ENCODE measurements at regions not wholly inside any gene's neighbourhood (a gene's known extent, or its start where the extent isn't known, plus 50 kb on each side); places are given as distances from the start of the nearest gene placed in this dataset.

DNA sequence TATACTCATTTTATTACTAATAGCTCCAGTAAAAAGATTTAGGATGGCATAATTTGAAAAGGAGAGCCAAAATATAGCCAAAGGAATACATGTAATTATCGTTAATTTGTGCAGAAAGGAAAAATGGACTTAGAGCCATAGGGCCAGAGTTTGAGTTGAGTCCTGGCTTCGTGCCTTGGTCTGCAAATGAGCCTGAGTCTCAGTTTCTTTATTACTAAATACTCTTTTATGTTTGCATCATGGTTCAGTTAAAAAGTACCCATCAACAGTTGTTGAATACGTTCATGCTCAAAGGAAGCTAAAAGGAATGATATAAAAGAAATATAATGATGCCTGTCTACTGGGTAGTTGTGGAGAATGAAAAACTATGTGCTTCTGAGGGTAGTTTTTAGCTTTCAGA is 155.7 kb upstream of the FAM78B start:
- Histone ChIP-seq H3K36me3 (no peaks in the 10 kb centered on the region), H3K27ac (no peak overlapping the region), H3K4me1 (no peaks in the 10 kb centered on the region), H3K27me3 (no peaks in the 10 kb centered on the region), H3K9me3 (no peaks in the 10 kb centered on the region), H3K4me3 (no peak overlapping the region)
- intact Hi-C loops (cut with DNase I), result no loop called here
- DNase-seq (no peak), FAIRE-seq (no peak), ATAC-seq (no peak)
- 60 to 74% methylated on average over 3 of the region's 3 CpGs for WGBS, 2 donors
- TF ChIP-seq, protein P1, sequence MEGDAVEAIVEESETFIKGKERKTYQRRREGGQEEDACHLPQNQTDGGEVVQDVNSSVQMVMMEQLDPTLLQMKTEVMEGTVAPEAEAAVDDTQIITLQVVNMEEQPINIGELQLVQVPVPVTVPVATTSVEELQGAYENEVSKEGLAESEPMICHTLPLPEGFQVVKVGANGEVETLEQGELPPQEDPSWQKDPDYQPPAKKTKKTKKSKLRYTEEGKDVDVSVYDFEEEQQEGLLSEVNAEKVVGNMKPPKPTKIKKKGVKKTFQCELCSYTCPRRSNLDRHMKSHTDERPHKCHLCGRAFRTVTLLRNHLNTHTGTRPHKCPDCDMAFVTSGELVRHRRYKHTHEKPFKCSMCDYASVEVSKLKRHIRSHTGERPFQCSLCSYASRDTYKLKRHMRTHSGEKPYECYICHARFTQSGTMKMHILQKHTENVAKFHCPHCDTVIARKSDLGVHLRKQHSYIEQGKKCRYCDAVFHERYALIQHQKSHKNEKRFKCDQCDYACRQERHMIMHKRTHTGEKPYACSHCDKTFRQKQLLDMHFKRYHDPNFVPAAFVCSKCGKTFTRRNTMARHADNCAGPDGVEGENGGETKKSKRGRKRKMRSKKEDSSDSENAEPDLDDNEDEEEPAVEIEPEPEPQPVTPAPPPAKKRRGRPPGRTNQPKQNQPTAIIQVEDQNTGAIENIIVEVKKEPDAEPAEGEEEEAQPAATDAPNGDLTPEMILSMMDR (IDR thresholded peaks at IDR 0.05), result no peak

DNA sequence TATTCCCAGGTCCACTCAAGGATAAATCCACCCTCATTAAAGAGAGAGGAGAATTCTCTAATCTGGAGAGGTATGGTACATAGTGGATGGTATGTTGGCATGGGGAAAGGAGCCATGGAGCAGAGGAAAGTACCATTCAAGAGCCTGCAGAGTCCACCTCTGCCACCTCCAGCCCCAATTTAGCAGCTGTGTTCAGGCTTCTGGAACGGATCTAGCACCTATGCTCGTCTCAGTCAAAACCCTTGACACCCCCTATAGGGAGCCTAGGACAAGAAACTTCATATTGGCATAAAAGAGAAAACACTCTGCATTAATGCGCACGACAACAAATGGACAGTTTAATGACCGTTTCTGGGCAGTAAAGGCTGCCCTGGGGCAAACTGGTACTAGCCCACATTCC is 161.1 kb upstream of the FAM78B start:
- intact Hi-C loops (cut with DNase I), result no loop called here
- TF ChIP-seq, protein P1 (IDR thresholded peaks at IDR 0.05), result no peak
- 61 to 67% methylated on average over 5 of the region's 5 CpGs for WGBS, 2 donors
- Histone ChIP-seq H3K9me3 (no peaks in the 10 kb centered on the region), H3K36me3 (no peaks in the 10 kb centered on the region), H3K27ac (no peak overlapping the region), H3K4me1 (no peaks in the 10 kb centered on the region), H3K4me3 (no peak overlapping the region), H3K27me3 (no peaks in the 10 kb centered on the region)
- ATAC-seq (no peak), FAIRE-seq (no peak), DNase-seq (no peak)

DNA sequence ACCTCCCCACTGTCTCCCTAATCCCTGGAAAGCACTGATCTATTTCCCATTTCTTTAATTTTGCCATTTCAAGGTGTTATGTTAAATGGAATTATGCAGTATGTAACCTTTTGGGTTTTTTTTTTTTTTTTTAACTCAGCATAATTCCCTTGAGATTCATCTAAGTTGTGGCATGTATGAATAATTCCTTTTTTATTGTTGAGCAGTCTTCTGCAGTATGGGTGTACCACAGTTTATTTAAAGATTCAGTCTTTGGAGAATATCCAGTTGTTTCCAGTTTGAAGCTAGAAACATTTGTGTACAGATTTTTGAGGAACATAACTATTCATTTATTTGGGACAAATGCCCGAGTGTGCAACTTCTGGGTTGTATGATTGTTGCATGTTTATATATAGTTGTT is 162.2 kb upstream of the FAM78B start:
- H3K4me1 ChIP-seq, result no peaks in the 10 kb centered on the region
- FAIRE-seq (no peak), DNase-seq (no peak), ATAC-seq (no peak)
- no peaks in the 10 kb centered on the region for H3K36me3 ChIP-seq
- intact Hi-C loops (cut with DNase I), result no loop called here
- H3K4me3 ChIP-seq, result no peak overlapping the region
- H3K27ac ChIP-seq, result no peak overlapping the region
- H3K9me3 ChIP-seq, result no peaks in the 10 kb centered on the region
- no peaks in the 10 kb centered on the region for H3K27me3 ChIP-seq
- 66 to 83% methylated on average over 1 of the region's 1 CpG for WGBS, 2 donors
- TF ChIP-seq, protein P1 (IDR thresholded peaks at IDR 0.05), result no peak

DNA sequence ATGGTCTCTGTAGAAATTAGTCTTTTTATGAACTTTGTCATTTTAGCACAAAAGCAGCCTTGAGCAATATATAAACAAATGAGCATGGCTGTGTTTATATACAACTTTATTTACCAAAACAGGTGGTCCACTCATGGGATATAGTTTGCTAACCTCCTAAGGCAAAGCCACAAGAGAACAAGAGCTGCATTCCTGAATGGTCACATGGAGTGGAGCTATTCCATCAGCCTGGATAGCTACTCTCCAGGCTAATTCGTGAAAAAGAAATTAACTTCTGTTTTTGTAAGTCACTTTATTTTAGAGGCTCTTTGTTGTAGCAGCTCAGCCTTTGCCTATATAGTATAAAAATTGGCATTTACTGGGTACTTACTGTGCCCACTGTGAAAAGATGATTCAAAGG is 163.3 kb upstream of the FAM78B start:
- no peak overlapping the region for H3K27ac ChIP-seq
- 48 to 55% methylated on average over 1 of the region's 1 CpG for WGBS, 2 donors
- no peak for ATAC-seq
- H3K4me1 ChIP-seq, result no peaks in the 10 kb centered on the region
- no peaks in the 10 kb centered on the region for H3K9me3 ChIP-seq
- H3K36me3 ChIP-seq, result no peaks in the 10 kb centered on the region
- TF ChIP-seq, protein P1 (IDR thresholded peaks at IDR 0.05), result no peak
- no peak overlapping the region for H3K4me3 ChIP-seq
- DNase-seq, result no peak
- H3K27me3 ChIP-seq, result no peaks in the 10 kb centered on the region
- intact Hi-C loops (cut with DNase I), result no loop called here
- no peak for FAIRE-seq

DNA sequence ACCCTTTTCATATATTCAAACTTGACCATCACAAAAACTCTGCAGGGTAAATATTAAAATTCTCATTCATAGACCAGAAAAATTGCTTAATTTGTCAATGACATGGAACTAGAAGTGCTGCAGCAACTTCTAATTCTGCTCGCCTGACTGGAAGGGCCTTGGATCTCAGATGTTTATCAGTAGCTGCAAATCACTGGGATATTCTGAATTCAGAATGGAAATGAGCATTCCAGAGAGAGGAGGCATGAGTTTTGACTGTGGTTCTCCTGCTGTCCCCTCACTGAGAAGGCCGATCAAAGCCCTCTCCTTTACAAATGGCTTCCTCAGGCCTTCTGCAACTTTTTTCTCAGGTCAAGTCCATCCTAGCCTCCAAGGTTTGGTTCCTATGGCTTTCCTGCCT is 171.3 kb upstream of the FAM78B start:
- H3K36me3 ChIP-seq, result no peaks in the 10 kb centered on the region
- no peak overlapping the region for H3K27ac ChIP-seq
- H3K9me3 ChIP-seq, result no peaks in the 10 kb centered on the region
- DNase-seq (no peak), ATAC-seq (no peak), FAIRE-seq (no peak)
- WGBS, 2 donors, result 86 to 91% methylated on average over 2 of the region's 2 CpGs
- no peak overlapping the region for H3K4me3 ChIP-seq
- TF ChIP-seq, protein P1 (IDR thresholded peaks at IDR 0.05), result no peak
- no peaks in the 10 kb centered on the region for H3K27me3 ChIP-seq
- intact Hi-C loops (cut with DNase I), result no loop called here
- no peaks in the 10 kb centered on the region for H3K4me1 ChIP-seq

Data from pancreas (tissue), 10 donors.